Pancreas (tissue), 10 donors: ENCODE measurements at regions not wholly inside any gene's neighbourhood (a gene's known extent, or its start where the extent isn't known, plus 50 kb on each side); places are given as distances from the start of the nearest gene placed in this dataset.

Experiments used
- ATAC-seq, 4 donors: fragments of 200-7000 bp; cut with Tn5 transposase; one replicate each; pipeline versions ENCODE4 v1.8.0 to v1.9.1; 2020; ENCODE audit warnings: mild to moderate bottlenecking in 4 of 4, moderate library complexity in 4 of 4
- DNase-seq, 6 donors: peaks; one replicate each; pipeline ENCODE4 v3.0.0-alpha.2; 2020
- FAIRE-seq: peaks from 2 replicates; lab custom pipeline; 2012; peaks lifted over from hg19 to GRCh38; lab: Jason Lieb, UNC
- H3K27ac ChIP-seq, 4 donors: fragments of 200-600 bp; sonication (generic); 1 replicate in 3 of 4; 2 replicates in 1 of 4; pipeline versions ENCODE4 v1.5.0 to v1.8.0; 2020
- H3K27me3 ChIP-seq, 4 donors: fragments of 200-600 bp; one replicate each; pipeline ENCODE4 v1.8.0; 2021
- H3K36me3 ChIP-seq, 3 donors: fragments of 200-600 bp; sonication (generic) in 1 of 3; one replicate each; pipeline versions ENCODE4 v1.5.0 to v1.8.0; 2020 to 2021
- H3K4me1 ChIP-seq, 3 donors: fragments of 200-600 bp; one replicate each; pipeline ENCODE4 v1.8.0; 2021
- H3K4me3 ChIP-seq, 4 donors: fragments of 200-600 bp; sonication (generic) in 2 of 4; one replicate each; pipeline versions ENCODE4 v1.5.0 to v1.8.0; 2020 to 2021
- H3K9me3 ChIP-seq, 4 donors: fragments of 200-600 bp; one replicate each; pipeline ENCODE4 v1.8.0; 2021
- WGBS, 2 donors: extraction: QIAGEN DNeasy Blood & Tissue Kit; methylation state at CpG; one replicate each; pipeline ENCODE4 v1.1.7; 2013; 5-methylcytosine and 5-hydroxymethylcytosine counted together
- intact Hi-C, 3 donors: fragments of 100-400 bp; cut with DNase I; formaldehyde crosslinking; loops; one replicate each; pipeline versions ENCODE4 v1.11.1 to v1.14.2; 2022
- TF ChIP-seq, protein P1 (sequence below), 4 donors: fragments of 200-600 bp; sonication (generic) in 3 of 4; IDR thresholded peaks; one replicate each; pipeline versions ENCODE4 v1.5.0 to v1.8.0; 2021; ENCODE audit warnings: antibody characterized with exemption in 4 of 4
- donor health status: healthy with polysubstance abuse.
- donor health status: DM: no; HTN: no; CAD: no; lungs with moderate emphysema.
- donor health status: DM: no; HTN: no; CAD: no.
- donor health status: control.
- donor health status: control.
- donor health status: Bipolar disorder and iron deficiency.
- donor health status: DM: yes; HTN: yes; CAD: no.
- donor health status: DM: no; HTN: no; CAD: no.
- donor health status: DM: no; HTN: no; CAD: no.
- donor health status: DM: yes; HTN: yes; CAD: no.

DNA sequence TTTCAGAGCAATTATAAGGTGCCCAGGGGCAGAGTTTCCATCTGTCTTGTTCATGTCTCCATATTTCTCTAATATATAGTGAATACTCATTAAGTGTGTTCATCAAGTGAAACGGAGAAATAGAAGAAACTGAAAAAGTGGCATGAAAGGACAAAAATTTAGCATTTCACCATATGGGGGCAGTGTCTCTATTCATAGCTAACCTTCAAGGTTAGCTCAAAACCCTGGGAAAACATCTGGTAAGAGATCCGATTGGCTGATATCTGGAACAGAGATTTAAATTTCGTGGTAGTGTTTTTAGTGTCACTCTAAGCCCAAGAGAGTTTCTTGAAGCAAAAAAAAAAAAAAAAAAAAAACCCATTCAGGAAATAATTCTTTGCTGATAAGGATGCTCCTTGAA is 367.5 kb downstream of the DAD1 start:
- intact Hi-C loops = no loop called here
- ATAC-seq = no peak
- WGBS, 2 donors = 22 to 37% methylated on average over 3 of the region's 3 CpGs
- Histone ChIP-seq H3K9me3 (no peaks in the 10 kb centered on the region), H3K27me3 (peaks cover 0 to 3% (median 1%) of the 10 kb centered on the region in 4 donors), H3K27ac (no peak overlapping the region), H3K4me1 (no peaks in the 10 kb centered on the region), H3K4me3 (no peak overlapping the region), H3K36me3 (no peaks in the 10 kb centered on the region)
- DNase-seq = no peak
- FAIRE-seq = no peak
- TF ChIP-seq, protein P1, sequence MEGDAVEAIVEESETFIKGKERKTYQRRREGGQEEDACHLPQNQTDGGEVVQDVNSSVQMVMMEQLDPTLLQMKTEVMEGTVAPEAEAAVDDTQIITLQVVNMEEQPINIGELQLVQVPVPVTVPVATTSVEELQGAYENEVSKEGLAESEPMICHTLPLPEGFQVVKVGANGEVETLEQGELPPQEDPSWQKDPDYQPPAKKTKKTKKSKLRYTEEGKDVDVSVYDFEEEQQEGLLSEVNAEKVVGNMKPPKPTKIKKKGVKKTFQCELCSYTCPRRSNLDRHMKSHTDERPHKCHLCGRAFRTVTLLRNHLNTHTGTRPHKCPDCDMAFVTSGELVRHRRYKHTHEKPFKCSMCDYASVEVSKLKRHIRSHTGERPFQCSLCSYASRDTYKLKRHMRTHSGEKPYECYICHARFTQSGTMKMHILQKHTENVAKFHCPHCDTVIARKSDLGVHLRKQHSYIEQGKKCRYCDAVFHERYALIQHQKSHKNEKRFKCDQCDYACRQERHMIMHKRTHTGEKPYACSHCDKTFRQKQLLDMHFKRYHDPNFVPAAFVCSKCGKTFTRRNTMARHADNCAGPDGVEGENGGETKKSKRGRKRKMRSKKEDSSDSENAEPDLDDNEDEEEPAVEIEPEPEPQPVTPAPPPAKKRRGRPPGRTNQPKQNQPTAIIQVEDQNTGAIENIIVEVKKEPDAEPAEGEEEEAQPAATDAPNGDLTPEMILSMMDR (IDR thresholded peaks at IDR 0.05) = no peak

DNA sequence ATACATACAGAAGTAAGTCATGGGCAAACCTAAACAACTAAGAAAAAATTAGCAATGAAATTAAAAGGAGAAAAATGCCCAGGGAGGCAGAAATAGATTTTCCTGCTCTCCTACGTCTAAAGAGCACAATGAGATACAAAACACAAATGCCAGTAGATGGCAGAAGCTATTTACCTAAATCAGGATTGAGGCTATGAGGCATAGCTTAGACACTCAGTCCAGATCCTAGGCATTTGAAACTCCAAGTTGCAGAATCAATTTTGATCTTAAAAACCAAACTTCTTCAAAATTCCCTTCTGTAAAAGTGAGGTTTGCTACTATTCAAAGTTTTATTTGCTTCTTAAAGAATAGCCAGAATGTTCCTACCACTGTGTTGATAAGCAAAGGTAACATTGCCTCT is 368.6 kb downstream of the DAD1 start:
- TF ChIP-seq, protein P1 (IDR thresholded peaks at IDR 0.05) = no peak
- Histone ChIP-seq H3K27ac (no peak overlapping the region), H3K9me3 (no peaks in the 10 kb centered on the region), H3K4me3 (no peak overlapping the region), H3K4me1 (no peaks in the 10 kb centered on the region), H3K27me3 (peaks cover 0 to 3% (median 1%) of the 10 kb centered on the region in 4 donors), H3K36me3 (no peaks in the 10 kb centered on the region)
- WGBS, 2 donors = 3 to 7% methylated on average over 1 of the region's 1 CpG
- intact Hi-C loops = no loop called here
- no peak for ATAC-seq
- no peak for FAIRE-seq
- DNase-seq = no peak

DNA sequence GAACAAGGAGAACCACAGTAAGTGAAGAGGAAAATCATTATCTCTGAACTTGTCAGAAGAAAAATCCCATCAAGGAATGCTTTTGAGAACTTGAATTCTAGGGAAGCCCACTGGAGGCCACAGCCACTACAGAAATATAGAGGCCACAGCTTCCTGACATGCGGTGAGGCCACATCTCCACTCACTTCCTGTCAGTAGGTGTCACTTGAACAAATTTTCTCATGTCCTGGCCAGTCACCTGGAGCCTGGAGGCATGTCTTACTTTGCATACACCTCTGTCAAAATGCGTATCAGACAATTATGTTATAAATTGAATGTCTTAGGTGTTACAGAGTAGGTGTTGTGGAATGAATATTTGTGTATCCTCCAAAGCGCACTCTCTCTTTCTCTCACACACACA is 370.3 kb downstream of the DAD1 start:
- intact Hi-C loops = no loop called here
- no peaks in the 10 kb centered on the region for H3K4me1 ChIP-seq
- peaks cover 0 to 3% (median 1%) of the 10 kb centered on the region in 4 donors for H3K27me3 ChIP-seq
- 73 to 81% methylated on average over 3 of the region's 3 CpGs for WGBS, 2 donors
- no peaks in the 10 kb centered on the region for H3K9me3 ChIP-seq
- ATAC-seq (no peak), DNase-seq (no peak), FAIRE-seq (no peak)
- H3K4me3 ChIP-seq = no peak overlapping the region
- H3K36me3 ChIP-seq = no peaks in the 10 kb centered on the region
- TF ChIP-seq, protein P1 (IDR thresholded peaks at IDR 0.05) = no peak
- H3K27ac ChIP-seq = no peak overlapping the region

DNA sequence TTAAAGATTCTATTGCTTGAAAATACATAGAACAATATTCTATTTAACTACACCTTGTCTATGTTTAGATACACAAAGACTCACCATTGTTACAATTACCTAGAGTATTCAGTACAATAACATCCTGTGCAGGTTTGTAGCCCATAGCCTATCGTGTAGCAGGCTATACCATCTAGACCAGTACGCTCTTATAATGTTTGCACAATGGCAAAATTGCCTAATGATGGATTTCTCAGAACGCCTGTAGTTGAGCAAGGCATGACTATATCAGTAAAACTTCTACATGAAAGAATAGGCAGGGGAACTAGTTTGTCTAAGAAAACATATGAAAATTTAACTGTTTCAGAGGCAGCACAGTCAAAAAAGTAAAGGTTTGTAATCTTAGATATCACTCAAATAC is 375.9 kb downstream of the DAD1 start:
- ATAC-seq = no peak
- H3K4me1 ChIP-seq = no peaks in the 10 kb centered on the region
- H3K9me3 ChIP-seq = no peaks in the 10 kb centered on the region
- no peaks in the 10 kb centered on the region for H3K36me3 ChIP-seq
- intact Hi-C loops = no loop called here
- H3K4me3 ChIP-seq = no peak overlapping the region
- 23 to 25% methylated on average over 3 of the region's 3 CpGs for WGBS, 2 donors
- no peak for FAIRE-seq
- H3K27me3 ChIP-seq = no peaks in the 10 kb centered on the region
- TF ChIP-seq, protein P1 (IDR thresholded peaks at IDR 0.05) = no peak
- no peak for DNase-seq
- H3K27ac ChIP-seq = no peak overlapping the region

DNA sequence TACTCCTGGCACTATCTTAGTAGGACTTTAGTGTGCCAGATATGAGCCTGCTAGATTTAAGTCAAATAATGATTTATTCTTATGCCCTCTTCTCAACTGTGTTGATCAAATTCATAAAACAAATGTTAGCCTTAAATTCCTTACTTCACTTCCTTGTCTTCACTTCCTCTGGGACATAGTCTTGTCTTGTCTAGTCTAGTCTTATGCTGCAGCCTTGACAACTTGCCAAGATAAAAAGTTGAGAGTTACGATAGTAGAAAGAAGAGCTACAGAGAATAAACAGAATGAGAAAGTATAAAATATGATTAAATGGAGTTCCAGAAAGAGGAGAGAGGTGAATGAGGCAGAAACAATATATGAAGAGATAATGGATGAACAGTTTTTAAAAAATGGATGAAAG is 378.1 kb downstream of the DAD1 start:
- H3K36me3 ChIP-seq = no peaks in the 10 kb centered on the region
- ATAC-seq (no peak), DNase-seq (no peak), FAIRE-seq (no peak)
- H3K27ac ChIP-seq = no peak overlapping the region
- no peak overlapping the region for H3K4me3 ChIP-seq
- H3K27me3 ChIP-seq = no peaks in the 10 kb centered on the region
- H3K4me1 ChIP-seq = no peaks in the 10 kb centered on the region
- intact Hi-C loops = no loop called here
- no peaks in the 10 kb centered on the region for H3K9me3 ChIP-seq
- TF ChIP-seq, protein P1 (IDR thresholded peaks at IDR 0.05) = no peak
- 63 to 80% methylated on average over 1 of the region's 1 CpG for WGBS, 2 donors
